LNCAP (cell line): ENCODE measurements at regions not wholly inside any gene's neighbourhood (a gene's known extent, or its start where the extent isn't known, plus 50 kb on each side); places are given as distances from the start of the nearest gene placed in this dataset.

Experiments
- TF ChIP-seq, protein P1 (sequence below): fragments of 450-650 bp; IDR thresholded peaks from 2 replicates; pipeline ENCODE4 v1.5.1; 2017; ENCODE audit warnings: mild to moderate bottlenecking

DNA sequence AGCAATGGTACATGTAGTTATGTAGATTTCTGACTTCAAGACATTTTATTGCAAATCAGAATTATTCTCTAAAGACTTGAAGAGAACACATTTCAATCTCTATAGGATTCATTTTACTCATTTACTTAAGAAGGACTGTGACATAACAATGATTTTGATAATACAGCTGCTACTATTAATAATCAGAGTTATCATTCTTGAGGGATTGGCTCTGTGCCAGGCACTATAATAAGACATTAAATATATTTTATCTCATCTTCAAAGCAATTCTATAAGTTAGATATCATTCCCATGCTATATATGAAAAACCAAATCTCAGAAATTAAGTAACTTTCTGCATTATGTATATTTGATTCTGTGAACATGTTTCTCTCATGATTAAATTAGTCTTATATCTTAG is 103.7 kb upstream of the CALCR start:
- TF ChIP-seq, protein P1, sequence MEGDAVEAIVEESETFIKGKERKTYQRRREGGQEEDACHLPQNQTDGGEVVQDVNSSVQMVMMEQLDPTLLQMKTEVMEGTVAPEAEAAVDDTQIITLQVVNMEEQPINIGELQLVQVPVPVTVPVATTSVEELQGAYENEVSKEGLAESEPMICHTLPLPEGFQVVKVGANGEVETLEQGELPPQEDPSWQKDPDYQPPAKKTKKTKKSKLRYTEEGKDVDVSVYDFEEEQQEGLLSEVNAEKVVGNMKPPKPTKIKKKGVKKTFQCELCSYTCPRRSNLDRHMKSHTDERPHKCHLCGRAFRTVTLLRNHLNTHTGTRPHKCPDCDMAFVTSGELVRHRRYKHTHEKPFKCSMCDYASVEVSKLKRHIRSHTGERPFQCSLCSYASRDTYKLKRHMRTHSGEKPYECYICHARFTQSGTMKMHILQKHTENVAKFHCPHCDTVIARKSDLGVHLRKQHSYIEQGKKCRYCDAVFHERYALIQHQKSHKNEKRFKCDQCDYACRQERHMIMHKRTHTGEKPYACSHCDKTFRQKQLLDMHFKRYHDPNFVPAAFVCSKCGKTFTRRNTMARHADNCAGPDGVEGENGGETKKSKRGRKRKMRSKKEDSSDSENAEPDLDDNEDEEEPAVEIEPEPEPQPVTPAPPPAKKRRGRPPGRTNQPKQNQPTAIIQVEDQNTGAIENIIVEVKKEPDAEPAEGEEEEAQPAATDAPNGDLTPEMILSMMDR, result no peak

DNA sequence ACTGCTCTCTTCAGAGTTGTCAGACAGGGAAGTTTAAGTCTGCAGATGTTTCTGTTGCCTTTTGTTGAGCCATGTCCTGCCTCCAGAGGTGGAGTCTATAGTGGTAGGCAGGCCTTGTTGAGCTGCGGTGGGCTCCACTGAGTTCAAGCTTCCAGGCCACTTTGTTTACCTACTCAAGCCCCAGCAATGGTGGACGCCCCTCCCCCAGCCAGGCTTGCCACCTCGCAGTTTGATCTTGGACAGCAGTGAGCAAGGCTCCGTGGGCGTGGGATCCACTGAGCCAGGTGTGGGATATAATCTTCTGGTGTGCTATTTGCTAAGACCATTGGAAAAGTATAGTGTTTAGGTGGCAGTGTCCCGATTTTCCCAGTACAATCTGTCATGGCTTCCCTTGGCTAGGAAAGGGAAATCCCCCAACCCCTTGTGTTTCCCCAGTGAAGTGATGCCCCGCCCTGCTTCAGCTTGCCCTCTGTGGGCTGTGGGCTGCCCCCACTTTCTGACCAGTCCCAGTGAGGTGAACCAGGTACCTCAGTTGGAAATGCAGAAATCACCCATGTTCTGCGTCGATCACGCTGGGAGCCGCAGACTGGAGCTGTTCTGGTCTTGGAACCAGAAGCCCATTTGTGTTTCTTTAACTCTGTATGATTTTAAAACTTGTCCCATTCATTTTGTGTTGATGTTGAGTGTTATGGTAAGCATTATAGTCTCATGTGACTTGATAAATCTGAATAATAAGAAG is 89.2 kb upstream of the CALCR start:
- TF ChIP-seq, protein P1, result no peak

DNA sequence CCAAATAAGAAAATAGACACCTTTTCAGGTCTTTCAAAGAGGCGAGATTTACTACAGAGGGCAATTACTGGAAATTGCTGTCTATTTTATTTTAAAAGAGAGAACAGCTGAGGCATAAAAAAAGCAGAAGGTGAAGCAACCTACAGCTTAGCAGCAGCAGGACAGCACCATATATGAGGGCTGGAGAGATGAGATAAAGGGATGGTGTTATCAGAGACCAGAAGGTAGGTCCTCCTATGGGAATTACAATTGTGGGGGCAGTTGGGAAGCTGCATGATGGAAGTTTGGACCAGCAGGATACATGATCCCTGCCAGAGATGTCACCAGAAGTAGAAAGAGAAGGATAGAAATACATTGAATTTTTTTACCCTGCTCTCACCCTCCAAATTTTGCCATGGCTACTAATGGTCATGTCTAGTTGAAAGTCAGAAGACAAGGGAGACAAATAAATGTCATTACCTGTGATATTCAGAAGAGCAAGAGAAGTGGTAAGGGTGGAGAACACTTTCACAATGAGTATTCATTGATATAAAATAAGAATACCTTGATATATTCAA is 77.2 kb upstream of the CALCR start:
- TF ChIP-seq, protein P1, result no peak

DNA sequence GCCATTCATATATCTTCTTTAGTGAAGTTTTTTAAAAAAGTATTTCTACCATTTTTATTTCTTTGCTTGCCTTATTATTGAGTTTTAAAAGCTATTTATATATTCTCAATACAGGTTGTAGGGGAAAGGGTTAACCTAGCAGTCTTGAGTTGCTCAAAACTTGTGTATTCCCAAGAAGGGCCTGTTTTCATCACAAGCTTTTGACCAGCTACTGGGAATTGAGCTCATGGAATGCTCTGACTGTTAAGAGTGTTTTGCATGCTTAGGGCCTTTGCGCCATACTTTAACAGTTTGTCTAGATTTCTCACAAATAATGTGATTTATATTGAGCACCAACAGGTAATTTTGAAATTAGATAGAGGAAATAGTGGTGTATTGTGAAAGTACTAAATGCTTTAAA is 72.0 kb upstream of the CALCR start:
- TF ChIP-seq, protein P1, result no peak

DNA sequence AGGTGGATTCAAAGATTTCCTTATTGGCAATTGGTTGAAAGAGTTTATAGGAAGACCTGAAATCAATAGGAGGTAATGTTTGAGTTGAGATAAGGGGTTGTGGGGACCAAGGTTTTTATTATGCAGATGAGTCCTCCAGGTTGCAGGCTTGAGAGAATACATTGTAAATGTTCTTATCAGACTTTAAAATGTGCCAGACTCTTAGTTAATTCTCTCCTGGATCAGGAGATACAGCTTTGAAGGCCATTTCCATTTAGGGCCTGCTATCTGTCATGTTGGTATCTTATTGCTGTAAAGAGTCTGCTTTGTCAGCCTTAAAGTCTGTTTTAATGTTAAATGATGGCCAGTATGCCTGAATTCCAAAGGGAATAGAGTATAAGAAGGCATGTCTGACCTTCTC is 61.8 kb upstream of the CALCR start:
- TF ChIP-seq, protein P1, result no peak

DNA sequence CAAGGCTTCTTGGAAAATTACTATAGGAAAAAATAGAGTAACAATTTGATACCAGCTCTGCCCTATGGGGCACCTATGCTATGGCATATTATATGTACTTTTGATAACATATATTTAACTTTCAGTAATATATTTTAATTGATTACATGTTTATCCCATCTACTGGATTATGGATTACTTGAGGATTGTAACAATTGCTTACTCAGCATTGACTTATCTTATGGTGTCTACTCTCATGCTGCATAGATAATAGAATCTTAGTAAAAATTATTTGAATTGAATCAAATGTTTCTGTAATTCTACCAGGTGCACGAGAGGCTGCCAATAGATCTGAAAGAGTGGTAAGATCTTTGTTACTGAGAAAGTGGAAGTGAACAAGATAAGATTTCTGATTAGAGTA is 57.8 kb upstream of the CALCR start:
- TF ChIP-seq, protein P1, result no peak

DNA sequence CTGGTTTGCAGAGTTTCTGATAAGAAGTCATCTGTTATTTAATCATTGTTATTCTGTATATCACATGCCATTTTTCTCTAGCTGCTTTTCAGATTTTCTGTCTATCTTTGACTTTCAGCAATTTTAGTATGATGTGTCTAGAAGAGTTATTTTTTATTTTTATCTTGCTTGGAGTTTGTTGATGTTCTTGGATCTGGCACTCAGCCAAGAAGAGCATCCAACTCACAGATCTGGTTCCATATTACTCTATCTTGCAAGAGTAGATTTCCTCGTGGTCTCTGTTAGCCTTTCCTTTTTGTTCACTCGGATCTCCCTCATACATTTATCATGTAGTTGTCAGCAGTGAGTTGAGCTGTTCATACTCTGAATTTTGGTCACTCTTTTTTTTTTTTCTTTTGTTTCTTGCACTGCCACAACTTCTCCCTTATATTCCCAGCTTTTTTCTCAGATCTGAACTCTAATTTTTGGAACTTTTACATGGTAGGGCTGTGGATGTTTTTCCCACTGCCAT is 54.8 kb upstream of the CALCR start:
- TF ChIP-seq, protein P1, result no peak
